ENCODE measurements at regions not wholly inside any gene's neighbourhood (a gene's known extent, or its start where the extent isn't known, plus 50 kb on each side); places are given as distances from the start of the nearest gene placed in this dataset.

- TF ChIP-seq POLR2A (IDR thresholded peaks at IDR 0.05) (no peak), CTCF (IDR thresholded peaks at IDR 0.05) (no peak)
These were observed 114.7 kb downstream of the C1D start for GRCh38 chr2:67948057-67948456.

All from tibial nerve (tissue), 3 donors.